GM12801 (cell line): ENCODE measurements at regions not wholly inside any gene's neighbourhood (a gene's known extent, or its start where the extent isn't known, plus 50 kb on each side); places are given as distances from the start of the nearest gene placed in this dataset.

ENCODE experiments used
- CTCF ChIP-seq: IDR thresholded peaks from one replicate; pipeline ENCODE4 v1.5.1; 2011; ENCODE audit warnings: control low read depth; ENCODE audit not compliant: insufficient read length; ENCODE audit errors: extremely low read depth

- no peak for TF ChIP-seq CTCF
Measured at GRCh38 chr18:21928925-21929324, 188.3 kb downstream of the MIB1 start.

GRCh38 chr18:21930177-21930576, 189.6 kb downstream of the MIB1 start:
- no peak for TF ChIP-seq CTCF

GRCh38 chr18:21933931-21934765, 193.6 kb downstream of the MIB1 start:
- no peak for TF ChIP-seq CTCF

- TF ChIP-seq CTCF = no peak
Measured at GRCh38 chr18:21934766-21935015, 194.1 kb downstream of the MIB1 start.

GRCh38 chr18:21943456-21943855, 202.9 kb downstream of the MIB1 start:
- no peak for TF ChIP-seq CTCF

GRCh38 chr18:21949326-21950015, 208.9 kb downstream of the MIB1 start:
- TF ChIP-seq CTCF = no peak

DNA sequence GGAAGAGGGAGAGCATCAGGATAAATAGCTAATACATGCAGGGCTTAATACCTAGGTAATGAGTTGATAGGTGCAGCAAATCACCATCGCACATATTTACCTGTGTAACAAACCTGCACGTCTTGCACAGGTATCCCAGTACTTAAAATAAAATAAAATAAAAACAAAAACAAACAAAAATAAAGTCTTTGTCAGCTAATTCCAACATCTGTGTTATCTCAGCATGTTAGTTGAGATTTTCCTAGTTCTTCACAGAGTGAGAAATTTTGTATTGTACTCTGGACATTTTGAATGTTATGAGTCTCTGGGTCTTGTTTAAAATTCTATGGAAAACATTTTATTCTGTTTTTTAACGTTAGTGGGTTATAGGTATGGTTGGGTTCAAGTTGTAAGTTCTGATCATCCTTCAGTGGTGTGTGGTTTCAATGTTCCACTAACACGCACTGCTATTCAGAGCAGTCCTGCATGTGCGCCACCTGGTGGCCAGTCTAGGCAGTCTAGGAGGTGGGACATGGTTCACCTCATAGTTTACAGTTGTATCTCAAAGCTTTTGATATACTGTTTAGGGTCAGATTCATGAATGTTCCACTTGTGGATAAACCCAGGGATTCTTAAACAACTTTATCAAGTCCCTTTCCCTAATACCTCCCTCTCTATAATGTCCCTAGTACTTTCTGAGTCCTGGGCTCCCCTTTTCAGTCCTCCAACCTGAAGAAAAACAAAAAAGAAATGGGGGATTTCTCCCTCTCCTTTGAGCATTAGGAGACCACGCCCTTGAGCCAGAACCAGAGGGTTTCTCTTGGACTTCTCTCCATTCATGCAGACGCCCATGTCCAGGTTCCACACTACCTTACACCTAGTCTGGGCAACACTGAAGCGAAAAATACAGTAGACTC, 213.4 kb upstream of the GATA6 start:
- peak; percentile 81 for TF ChIP-seq CTCF
